ENCODE measurements at regions not wholly inside any gene's neighbourhood (a gene's known extent, or its start where the extent isn't known, plus 50 kb on each side); places are given as distances from the start of the nearest gene placed in this dataset.
"Not testable (repeated sequence)": the region's sequence is repeated elsewhere in the genome, so short reads cannot be mapped to it uniquely, and the experiment has no call there.

DNA sequence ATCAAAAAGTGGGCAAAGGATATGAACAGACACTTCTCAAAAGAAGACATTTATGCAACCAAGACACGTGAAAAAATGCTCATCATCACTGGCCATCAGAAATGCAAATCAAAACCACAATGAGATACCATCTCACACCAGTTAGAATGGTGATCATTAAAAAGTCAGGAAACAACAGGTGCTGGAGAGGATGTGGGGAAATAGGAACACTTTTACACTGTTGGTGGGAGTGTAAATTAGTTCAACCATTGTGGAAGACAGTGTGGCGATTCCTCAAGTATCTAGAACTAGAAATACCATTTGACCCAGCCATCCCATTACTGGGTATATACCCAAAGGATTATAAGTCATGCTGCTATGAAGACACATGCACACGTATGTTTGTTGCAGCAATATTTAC is 191.3 kb downstream of the POLR1F start:
- not testable (repeated sequence) for TF ChIP-seq CTCF (IDR thresholded peaks at IDR 0.05); EZH2 (IDR thresholded peaks at IDR 0.05; ENCODE audit: borderline replicate concordance, insufficient read depth, low read depth, low read length, poor library complexity, severe bottlenecking)

All from B cell (primary cell).